ENCODE measurements at regions not wholly inside any gene's neighbourhood (a gene's known extent, or its start where the extent isn't known, plus 50 kb on each side); places are given as distances from the start of the nearest gene placed in this dataset.

DNA sequence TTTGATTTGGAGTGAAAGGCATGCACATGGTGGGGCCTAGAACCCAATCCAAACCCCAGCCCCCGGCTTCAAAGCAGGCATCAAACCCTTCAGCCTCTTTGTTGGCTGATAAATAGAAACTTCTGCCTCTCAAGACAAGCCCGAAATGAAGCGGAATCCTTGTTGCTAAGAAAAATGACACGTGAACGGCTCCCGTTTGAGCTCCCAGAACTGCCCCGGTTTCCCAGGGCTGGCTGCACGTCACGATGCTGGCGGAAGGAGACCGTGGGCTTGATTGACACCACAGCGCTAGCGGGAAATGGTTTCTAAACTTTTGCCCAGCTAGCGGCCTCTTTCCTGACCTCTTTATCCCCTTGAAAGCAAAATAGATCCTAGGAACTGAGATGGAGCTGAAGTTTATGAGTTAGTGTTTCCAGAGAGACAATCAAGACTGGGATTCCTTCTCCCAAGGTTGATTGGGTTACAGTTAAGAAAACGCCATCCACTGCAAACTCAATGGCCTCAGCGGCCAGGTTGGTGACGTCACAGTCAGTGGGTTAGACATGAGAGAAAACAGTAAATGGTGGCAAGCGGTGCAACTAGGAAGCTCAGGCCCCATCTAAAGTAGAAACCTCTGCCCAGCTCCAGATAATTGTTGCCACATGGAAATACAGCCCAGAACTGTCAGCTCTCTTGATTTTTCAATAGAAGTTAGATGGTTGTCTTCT lies 117.0 kb downstream of the ANKRD60 start:
- TF ChIP-seq POLR2A (IDR thresholded peaks at IDR 0.05): no peak
- TF ChIP-seq, protein P1, sequence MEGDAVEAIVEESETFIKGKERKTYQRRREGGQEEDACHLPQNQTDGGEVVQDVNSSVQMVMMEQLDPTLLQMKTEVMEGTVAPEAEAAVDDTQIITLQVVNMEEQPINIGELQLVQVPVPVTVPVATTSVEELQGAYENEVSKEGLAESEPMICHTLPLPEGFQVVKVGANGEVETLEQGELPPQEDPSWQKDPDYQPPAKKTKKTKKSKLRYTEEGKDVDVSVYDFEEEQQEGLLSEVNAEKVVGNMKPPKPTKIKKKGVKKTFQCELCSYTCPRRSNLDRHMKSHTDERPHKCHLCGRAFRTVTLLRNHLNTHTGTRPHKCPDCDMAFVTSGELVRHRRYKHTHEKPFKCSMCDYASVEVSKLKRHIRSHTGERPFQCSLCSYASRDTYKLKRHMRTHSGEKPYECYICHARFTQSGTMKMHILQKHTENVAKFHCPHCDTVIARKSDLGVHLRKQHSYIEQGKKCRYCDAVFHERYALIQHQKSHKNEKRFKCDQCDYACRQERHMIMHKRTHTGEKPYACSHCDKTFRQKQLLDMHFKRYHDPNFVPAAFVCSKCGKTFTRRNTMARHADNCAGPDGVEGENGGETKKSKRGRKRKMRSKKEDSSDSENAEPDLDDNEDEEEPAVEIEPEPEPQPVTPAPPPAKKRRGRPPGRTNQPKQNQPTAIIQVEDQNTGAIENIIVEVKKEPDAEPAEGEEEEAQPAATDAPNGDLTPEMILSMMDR (IDR thresholded peaks at IDR 0.05): no peak
- no peaks in the 10 kb centered on the region for H3K4me1 ChIP-seq
- 75 to 82% methylated on average over 18 of the region's 18 CpGs for WGBS, 2 donors
- H3K36me3 ChIP-seq: no peaks in the 10 kb centered on the region
- intact Hi-C loops (cut with DNase I): no loop called here
- H3K27me3 ChIP-seq: no peaks in the 10 kb centered on the region
- no peak overlapping the region for H3K27ac ChIP-seq
- no peaks in the 10 kb centered on the region for H3K9me3 ChIP-seq
- no peak for DNase-seq
- H3K4me3 ChIP-seq (replicated peaks in 1 of 3): no peak overlapping the region

GRCh38 chr20:58109918-58110635 lies 118.4 kb downstream of the ANKRD60 start:
- DNase-seq: no peak
- H3K27ac ChIP-seq: no peak overlapping the region
- intact Hi-C loops (cut with DNase I): no loop called here
- no peaks in the 10 kb centered on the region for H3K36me3 ChIP-seq
- H3K4me3 ChIP-seq (replicated peaks in 1 of 3): no peak overlapping the region
- H3K4me1 ChIP-seq: no peaks in the 10 kb centered on the region
- no peaks in the 10 kb centered on the region for H3K27me3 ChIP-seq
- no peaks in the 10 kb centered on the region for H3K9me3 ChIP-seq
- TF ChIP-seq, protein P1 (IDR thresholded peaks at IDR 0.05): no peak
- no peak for TF ChIP-seq POLR2A (IDR thresholded peaks at IDR 0.05)
- 96 to 98% methylated on average over 2 to 3 of the region's 3 CpGs for WGBS, 2 donors

DNA sequence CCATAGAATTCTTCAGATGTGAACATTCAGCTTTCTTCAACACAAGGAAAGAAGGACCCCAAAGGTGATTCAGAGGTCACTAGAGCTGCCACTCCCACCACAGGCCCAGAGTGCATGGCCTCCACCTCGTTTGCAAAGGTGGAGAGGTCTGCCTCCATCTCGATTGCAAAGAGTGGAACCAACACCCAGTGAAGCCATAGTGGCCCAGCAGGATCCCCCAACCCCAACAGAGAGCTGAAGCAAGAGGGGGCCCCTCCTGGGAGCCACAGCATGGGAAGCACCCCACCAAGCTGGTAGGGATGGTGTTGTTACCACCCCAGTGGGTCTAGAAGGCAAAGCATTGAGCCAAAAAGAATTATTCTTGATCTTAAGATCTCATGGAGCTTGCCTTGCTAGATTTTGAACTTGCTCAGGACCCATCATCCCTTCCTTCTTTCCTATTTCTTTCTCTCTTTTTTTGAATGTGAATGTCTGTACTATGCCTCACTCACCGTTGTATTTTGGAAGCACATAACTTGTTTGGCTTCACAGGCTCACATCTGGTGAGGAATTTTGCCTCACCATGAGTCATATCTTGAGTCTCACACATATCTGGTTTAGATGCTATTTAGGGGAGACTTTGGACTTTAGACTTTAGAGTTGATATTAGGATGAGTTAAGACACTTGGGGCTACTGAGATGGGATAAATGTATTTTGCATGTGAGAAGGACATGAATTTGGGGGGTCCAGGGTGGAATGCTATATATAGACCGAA lies 119.2 kb downstream of the ANKRD60 start:
- Histone ChIP-seq H3K9me3 (no peaks in the 10 kb centered on the region), H3K27me3 (no peaks in the 10 kb centered on the region), H3K4me1 (no peaks in the 10 kb centered on the region), H3K4me3 (replicated peaks in 1 of 3) (no peak overlapping the region), H3K36me3 (no peaks in the 10 kb centered on the region), H3K27ac (no peak overlapping the region)
- 82 to 83% methylated on average over 4 of the region's 4 CpGs for WGBS, 2 donors
- intact Hi-C loops (cut with DNase I): no loop called here
- DNase-seq: no peak
- no peak for TF ChIP-seq POLR2A (IDR thresholded peaks at IDR 0.05)
- TF ChIP-seq, protein P1 (IDR thresholded peaks at IDR 0.05): no peak

GRCh38 chr20:58107533-58107932 lies 120.9 kb downstream of the ANKRD60 start:
- no peak for DNase-seq
- H3K27ac ChIP-seq: no peak overlapping the region
- H3K4me3 ChIP-seq (replicated peaks in 1 of 3): no peak overlapping the region
- intact Hi-C loops (cut with DNase I): no loop called here
- H3K9me3 ChIP-seq: no peaks in the 10 kb centered on the region
- H3K27me3 ChIP-seq: no peaks in the 10 kb centered on the region
- 73 to 78% methylated on average over 1 of the region's 1 CpG for WGBS, 2 donors
- TF ChIP-seq, protein P1 (IDR thresholded peaks at IDR 0.05): no peak
- no peaks in the 10 kb centered on the region for H3K4me1 ChIP-seq
- no peaks in the 10 kb centered on the region for H3K36me3 ChIP-seq
